GM12891 (cell line): ENCODE measurements at regions not wholly inside any gene's neighbourhood (a gene's known extent, or its start where the extent isn't known, plus 50 kb on each side); places are given as distances from the start of the nearest gene placed in this dataset.

ENCODE experiments used
- PAX5 ChIP-seq: IDR thresholded peaks from 2 replicates; pipeline ENCODE4 v1.6.1; 2011; ENCODE audit warnings: low read length, moderate library complexity, mild to moderate bottlenecking; ENCODE audit not compliant: insufficient read depth, severe bottlenecking
- POLR2A ChIP-seq: IDR thresholded peaks from 2 replicates; pipeline ENCODE4 v1.6.1; 2011; ENCODE audit warnings: low read depth, low read length, control low read depth
- POLR2AphosphoS5 ChIP-seq: IDR thresholded peaks from 2 replicates; pipeline ENCODE4 v1.6.1; 2011; ENCODE audit warnings: low read depth, low read length, control low read depth
- POU2F2 ChIP-seq: IDR thresholded peaks from 2 replicates; pipeline ENCODE4 v1.6.1; 2011; ENCODE audit warnings: low read depth, mild to moderate bottlenecking, control low read depth, low read length, moderate library complexity
- SPI1 ChIP-seq: IDR thresholded peaks from 2 replicates; pipeline ENCODE4 v1.6.1; 2011; ENCODE audit warnings: low read depth, low read length, control low read depth
- TAF1 ChIP-seq: IDR thresholded peaks from 2 replicates; pipeline ENCODE4 v1.6.1; 2011; ENCODE audit warnings: low read depth, low read length, control low read depth

DNA sequence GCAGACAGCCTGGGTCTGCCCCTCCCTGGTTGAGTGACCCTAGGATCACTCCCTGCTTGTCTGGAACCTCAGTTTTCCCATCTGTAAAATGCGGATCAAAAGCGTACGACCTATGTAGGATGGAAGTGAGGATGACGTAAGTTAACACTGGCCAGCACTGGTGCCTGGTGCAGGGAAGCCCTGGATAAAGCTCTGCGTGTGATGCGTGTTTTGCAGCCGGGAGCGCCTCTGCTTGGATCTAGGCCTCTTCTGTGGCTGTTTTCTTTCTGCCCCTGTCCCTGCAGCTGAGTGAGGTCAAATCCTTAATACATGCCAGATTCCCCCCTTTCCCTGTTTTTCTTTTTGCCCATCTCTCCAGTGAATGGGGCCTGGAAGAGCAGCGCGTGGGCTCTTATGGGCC lies 201.5 kb downstream of the RBM19 start:
- no peak for TF ChIP-seq PAX5
- no peak for TF ChIP-seq POLR2AphosphoS5
- no peak for TF ChIP-seq POLR2A
- no peak for TF ChIP-seq TAF1
- no peak for TF ChIP-seq SPI1
- TF ChIP-seq POU2F2, result no peak
